ENCODE measurements at regions not wholly inside any gene's neighbourhood (a gene's known extent, or its start where the extent isn't known, plus 50 kb on each side); places are given as distances from the start of the nearest gene placed in this dataset.
"Not testable (repeated sequence)": the region's sequence is repeated elsewhere in the genome, so short reads cannot be mapped to it uniquely, and the experiment has no call there.

DNA sequence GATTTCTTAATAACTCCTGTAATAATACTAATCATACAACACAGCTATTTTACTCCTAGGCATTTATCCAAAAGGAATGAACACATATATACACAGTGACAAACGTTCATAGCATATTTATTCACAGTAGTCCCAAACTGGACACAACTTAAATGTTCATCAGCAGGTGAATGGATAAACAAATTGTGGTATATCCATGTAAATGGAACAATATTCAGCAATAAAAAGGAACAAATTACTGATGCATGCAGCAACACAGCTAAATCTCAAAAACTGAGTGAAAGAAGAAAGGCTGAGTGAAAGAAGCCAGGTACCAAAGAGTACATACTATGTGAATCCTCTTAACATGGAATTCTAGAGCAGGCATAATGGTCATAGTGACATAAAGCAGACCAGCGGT is 242.7 kb upstream of the USP24 start:
- no peak for DNase-seq

DNA sequence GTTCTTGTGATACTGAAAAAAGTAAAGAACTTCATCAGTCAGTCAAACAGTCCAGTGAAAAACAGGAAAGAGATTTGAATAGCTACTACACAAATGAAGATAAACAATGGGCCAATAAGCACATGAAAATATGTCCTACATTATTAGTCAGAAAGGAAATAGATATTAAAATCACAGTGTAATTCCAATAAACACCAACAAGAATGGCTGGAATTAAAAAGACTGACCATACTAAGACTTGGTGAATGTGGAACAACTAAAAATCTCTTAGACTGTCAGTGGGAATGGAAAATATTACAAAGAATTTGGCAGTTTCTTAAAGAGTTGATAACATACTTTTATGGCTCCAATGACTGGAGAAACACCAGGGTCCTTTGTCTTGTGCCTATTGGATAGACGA is 241.8 kb upstream of the USP24 start:
- no peak for DNase-seq

DNA sequence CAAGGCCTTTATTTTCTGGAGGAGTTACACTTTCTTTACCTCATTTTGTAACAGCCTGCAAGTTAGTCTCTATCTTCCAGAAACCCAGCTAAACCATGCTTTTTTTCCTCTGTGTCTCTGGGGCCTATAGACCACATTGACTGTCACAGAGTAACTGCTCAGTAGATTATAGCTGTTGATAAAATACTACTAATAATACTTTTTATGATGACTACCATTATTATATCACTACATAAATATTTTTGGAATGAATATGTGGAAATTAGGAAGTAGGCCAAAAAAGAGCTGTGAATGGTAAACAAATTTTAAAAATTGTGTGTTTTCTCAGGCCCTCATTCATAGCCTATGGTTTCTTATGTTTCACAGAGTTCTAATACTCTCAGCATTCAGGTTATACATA is 233.1 kb upstream of the USP24 start:
- no peak for DNase-seq

- DNase-seq, result no peak
Observed at GRCh38 chr1:55447488-55447887, 232.3 kb upstream of the USP24 start.

DNA sequence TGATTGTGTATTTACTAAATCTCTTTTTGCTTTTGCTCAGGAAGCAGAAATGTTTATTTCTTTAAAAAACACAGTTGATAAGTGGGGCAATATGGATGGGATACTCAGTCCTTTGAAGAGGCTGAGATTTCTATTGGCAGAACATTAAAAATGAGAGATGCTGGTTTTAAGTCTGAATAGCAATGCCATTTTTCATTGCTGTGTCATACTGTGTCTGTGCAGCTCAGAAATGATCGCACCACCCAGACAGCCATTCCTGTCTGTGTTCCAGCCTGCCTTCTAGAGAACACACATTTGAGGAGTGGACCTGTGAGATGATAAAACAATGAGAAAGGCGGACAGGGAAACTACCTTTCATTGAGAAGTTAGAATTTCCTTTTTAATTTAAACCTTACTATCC is 231.2 kb upstream of the USP24 start:
- DNase-seq, result no peak

DNA sequence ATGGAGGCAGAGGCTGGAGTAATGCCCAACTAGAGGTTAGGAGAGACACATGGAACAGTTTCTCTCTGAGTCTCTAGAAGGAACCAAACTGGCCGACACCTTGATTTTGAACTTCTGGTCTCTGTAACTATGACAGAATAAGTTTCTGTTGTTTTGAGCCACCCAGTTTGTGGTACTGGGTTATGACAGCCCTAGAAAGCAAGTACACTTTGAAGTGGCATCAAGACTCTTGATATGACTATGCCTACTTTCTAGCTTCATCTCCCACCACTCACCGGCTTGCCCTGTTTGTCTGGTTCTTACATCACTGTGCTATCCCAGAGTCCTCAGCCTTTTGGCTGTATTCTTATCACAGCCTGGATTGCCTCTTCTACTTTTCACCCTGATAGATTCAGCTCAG is 230.3 kb upstream of the USP24 start:
- no peak for DNase-seq

DNA sequence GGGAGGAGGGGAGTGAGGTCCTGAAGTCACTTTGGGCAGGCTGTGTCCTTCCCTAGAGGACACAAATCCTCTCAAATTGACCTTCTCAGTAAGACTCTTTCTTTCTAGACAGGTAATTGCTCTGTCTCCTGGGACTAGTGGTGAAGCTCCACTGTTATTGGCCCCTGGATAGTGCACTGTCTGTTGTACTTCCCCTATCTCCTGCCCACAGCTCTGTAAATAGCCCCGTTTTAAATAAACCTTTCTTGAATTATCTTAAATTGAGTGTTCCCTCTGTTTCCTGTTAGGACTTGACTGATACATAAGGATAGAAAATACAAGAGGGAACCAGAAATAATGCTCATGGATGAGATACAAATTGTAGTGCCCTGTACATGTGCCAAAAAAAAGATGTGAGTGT is 229.5 kb upstream of the USP24 start:
- DNase-seq, result no peak

DNA sequence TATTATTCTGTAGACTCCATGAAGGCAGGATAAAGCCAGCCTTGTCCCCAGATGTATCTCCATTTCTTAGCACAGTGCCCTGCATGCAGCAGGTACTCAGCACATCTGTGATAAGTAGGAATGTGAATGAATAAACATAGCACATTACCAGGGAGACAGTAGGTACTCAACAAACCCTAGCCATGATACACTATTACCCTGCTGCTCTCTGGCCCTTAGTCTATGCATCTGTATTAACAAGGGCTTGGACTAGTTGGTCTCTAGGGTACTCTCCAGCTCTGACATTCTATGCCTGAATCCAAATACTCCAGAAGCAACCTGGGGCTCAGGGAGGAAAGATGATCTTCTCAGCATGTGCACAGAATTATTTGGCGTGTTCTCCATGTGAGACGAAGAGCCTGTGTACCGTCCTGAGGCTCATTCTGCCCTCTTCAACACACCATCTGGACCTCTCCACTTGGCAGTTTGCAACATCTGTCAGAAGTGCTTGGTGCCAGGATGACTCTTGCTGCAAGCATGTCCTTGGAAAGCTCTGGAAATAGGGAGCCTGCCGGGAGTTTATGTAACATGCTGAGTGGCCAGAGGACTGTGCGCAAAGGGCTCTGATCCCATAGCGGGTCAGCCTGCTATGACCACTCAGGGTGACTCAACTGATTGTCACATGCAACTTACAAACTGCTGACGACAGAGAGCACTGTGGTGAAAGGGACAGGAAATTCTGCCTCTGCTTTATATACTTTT is 228.2 kb upstream of the USP24 start:
- DNase-seq, result no peak

- DNase-seq, result no peak
Observed at GRCh38 chr1:55441489-55441888, 226.3 kb upstream of the USP24 start.

GRCh38 chr1:55437692-55438091 is 222.5 kb upstream of the USP24 start:
- DNase-seq, result no peak

DNA sequence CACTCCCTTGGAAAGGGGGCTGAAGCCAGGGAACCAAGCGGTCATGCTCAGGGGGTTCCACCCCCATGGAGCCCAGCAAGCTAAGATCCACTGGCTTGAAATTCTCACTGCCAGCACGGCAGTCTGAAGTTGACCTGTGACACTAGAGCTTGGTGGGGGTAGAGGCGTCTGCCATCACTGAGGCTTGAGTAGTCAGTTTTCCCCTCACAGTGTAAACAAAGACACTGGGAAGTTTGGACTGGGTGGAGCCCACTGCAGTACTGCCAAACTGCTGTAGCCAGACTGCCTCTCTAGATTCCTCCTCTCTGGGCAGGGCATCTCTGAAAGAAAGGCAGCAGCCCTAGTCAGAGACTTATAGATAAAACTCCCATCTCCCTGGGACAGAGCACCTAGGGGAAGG is 215.6 kb upstream of the USP24 start:
- not testable (repeated sequence) for DNase-seq

DNA sequence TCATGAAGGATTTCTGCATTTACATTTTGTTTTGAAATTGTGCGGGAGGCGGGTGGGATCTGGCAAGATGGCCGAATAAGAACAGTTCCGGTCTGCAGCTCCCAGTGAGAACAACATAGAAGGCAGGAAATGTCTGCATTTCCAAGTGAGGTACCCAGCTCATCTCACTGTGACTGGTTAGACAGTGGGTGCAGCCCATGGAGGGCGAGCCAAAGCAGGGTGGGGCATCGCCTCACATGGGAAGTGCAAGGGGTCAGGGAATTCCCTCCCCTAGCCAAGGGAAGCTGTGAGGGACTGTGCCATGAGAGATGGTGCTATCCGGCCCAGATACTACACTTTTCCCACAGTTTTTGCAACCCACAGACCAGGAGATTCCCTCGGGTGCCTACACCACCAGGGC is 215.0 kb upstream of the USP24 start:
- not testable (repeated sequence) for DNase-seq

GRCh38 chr1:55428944-55429931 is 214.1 kb upstream of the USP24 start:
- DNase-seq, result no peak

- DNase-seq, result no peak
Observed at GRCh38 chr1:55428231-55428630, 213.1 kb upstream of the USP24 start.

DNA sequence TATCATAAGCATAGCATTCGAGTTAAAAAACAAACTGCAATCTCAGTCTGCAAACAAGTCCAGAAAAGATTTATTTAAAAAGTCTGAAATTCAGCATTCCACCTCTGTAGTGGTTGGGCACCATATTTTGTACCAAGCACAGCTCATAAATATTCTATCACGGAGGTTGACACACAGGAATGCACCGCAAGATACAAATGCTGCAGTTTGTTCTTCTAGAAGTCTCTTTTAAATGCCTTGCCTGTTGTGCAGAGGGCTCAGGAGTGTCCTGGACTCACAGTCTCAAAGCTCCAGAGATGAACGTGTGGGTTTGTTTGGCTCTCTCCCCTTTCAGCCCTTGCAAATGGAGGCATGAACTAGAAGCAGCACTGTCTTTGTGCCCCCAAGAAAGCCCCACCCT is 212.4 kb upstream of the USP24 start:
- no peak for DNase-seq

DNA sequence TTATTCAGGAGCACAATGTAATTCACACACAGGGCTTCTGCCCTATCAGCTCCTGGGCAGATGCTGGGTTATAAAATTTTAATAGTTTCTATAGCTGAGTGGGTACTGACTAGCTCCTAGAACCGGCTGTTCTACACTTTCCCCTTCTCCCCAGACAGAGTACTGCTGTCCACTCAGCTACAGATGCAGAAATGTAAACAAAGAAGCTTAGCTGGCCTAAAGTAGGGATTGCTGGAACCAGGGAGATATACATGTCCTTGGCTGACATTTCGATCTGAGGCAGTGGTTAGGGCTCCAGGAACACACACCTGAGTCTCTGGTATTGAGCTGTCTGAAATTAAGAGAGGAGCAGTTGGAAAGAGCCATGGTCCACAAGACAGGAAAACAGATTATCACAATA is 211.5 kb upstream of the USP24 start:
- no peak for DNase-seq

GRCh38 chr1:55426156-55426555 is 211.0 kb upstream of the USP24 start:
- no peak for DNase-seq

DNA sequence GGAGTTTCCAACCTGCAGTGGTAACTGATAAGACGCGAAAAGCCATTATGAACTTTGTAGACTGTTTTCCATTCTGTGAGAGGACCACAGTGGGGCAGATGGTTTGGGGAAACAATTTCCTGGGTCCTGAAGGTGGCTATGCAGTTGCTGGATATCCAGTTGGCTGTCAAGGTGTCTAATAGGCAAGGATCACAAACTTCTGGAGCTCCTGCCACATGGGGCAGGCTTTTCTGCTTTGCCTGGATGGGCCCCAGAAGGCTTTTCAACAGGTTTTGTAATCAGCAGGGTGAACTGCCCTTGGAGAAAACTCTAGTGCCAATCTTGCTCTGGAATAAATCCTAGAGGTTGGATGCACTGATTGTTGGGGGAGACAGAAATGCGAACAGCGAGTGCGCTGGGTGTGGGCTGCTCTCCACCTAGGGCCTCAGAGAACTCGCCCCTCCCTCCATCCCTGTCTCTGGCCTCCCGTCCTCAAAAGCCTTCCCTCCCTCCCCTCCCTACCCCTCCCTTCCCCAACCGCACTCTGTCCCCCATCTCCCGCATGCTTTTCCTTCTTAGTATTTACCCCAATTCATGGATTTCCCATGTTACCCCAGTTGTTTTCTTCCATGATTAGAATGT is 210.3 kb upstream of the USP24 start:
- DNase-seq, result no peak

DNA sequence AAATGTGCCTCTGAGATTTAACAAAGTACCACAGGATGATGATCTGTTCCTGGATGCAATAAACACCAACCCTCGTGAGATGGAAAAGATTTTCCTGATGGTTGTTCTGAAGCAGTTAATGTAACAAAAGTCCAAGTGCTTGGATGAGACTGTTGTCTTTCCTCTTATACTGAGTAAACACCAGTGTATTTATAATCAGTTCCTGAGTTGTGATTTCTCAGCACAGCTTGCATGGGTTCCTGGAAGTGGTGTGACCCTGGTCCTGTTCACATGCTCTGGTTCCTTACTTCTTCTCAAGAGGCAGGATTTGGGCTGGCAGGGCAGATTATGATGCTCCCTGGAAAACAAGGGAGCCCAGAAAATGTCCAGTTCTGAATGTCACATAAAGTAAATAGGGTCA is 208.2 kb upstream of the USP24 start:
- DNase-seq, result no peak

GRCh38 chr1:55420929-55421716 is 206.0 kb upstream of the USP24 start:
- DNase-seq, result no peak

DNA sequence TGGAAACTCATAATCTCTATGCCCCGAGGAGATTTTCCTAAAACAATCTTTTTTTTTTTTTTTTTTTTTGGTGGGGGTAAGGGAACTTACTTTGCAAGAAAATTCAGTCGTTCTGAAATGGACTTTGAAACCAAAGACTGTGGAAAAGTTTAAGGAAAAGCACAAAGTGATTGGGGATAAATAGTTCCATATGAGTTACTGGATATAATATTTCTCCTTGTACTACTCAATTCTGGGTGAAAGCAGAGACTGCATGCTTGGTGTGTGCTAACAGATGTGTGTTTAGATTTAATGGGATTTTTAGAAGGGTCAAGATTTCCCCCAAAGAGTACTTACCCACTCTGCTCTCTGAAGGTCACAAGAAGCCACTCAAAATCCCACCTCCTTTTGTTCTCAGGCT is 204.9 kb upstream of the USP24 start:
- DNase-seq, result no peak

DNA sequence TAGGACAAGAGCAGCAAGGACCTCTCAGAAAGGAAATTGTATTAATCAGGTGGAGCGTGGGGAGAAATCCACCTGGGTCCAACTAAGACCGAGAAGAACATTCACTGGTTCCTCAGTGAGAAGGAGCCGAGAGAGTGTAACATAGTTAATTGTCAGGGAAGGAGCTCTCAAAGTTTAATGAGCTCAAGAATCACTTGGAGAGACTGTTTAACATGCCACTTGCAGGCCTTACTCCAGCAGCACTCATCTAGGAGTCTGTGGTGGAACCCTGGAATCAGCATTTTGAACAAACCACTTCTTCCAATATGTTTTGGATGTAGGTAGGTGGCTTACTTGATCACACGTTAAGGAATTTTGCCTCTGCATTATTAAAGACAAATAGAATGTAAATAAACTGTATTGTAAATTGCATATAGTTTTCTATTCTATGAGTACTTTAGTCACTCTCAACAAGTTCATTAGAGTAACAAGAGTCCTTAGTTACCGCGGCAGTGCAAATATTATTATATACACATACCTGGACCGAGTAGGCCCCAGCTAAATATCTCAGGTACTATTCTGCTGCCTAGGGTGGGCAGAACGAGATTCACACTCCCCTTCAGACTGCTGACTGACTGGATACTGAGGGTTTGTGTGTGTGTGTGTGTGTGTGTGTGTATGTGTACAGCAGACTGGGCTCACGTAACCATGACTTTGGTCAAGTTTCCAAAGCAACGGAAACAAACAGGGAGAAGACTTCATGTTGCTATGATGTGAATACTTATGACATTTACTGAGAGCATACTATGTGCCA is 203.2 kb upstream of the USP24 start:
- DNase-seq, result no peak

Measured in CD4-positive, alpha-beta T cell treated with Interleukin-12 subunit alpha and Interleukin-12 subunit beta, for 1 hour (primary cell).